ENCODE measurements at regions not wholly inside any gene's neighbourhood (a gene's known extent, or its start where the extent isn't known, plus 50 kb on each side); places are given as distances from the start of the nearest gene placed in this dataset.

- DNase-seq (ENCODE audit: low read depth), result no peak
Observed at GRCh38 chr7:113456533-113456932, 338.2 kb upstream of the SMIM30 start.

GRCh38 chr7:113454597-113455169 lies 336.3 kb upstream of the SMIM30 start:
- no peak for DNase-seq (ENCODE audit: low read depth)

GRCh38 chr7:113452245-113452644 lies 333.9 kb upstream of the SMIM30 start:
- DNase-seq (ENCODE audit: low read depth), result no peak

GRCh38 chr7:113446791-113447190 lies 328.4 kb upstream of the SMIM30 start:
- DNase-seq (ENCODE audit: low read depth), result no peak

GRCh38 chr7:113446391-113446790 lies 328.0 kb upstream of the SMIM30 start:
- no peak for DNase-seq (ENCODE audit: low read depth)

GRCh38 chr7:113444261-113444660 lies 325.9 kb upstream of the SMIM30 start:
- DNase-seq (ENCODE audit: low read depth), result no peak

- DNase-seq (ENCODE audit: low read depth), result no peak
Observed at GRCh38 chr7:113440173-113440572, 321.8 kb upstream of the SMIM30 start.

GRCh38 chr7:113431406-113431805 lies 313.1 kb upstream of the SMIM30 start:
- no peak for DNase-seq (ENCODE audit: low read depth)

- DNase-seq (ENCODE audit: low read depth), result no peak
Observed at GRCh38 chr7:113424185-113424817, 305.9 kb upstream of the SMIM30 start.

GRCh38 chr7:113421696-113422330 lies 303.5 kb upstream of the SMIM30 start:
- DNase-seq (ENCODE audit: low read depth), result peak; percentile 78

GRCh38 chr7:113414401-113415035 lies 296.2 kb upstream of the SMIM30 start:
- no peak for DNase-seq (ENCODE audit: low read depth)

- no peak for DNase-seq (ENCODE audit: low read depth)
Observed at GRCh38 chr7:113412410-113412809, 294.1 kb upstream of the SMIM30 start.

GRCh38 chr7:113410796-113411195 lies 292.4 kb upstream of the SMIM30 start:
- DNase-seq (ENCODE audit: low read depth), result no peak

- DNase-seq (ENCODE audit: low read depth), result no peak
Observed at GRCh38 chr7:113408999-113409398, 290.6 kb upstream of the SMIM30 start.

GRCh38 chr7:113405296-113406056 lies 287.1 kb upstream of the SMIM30 start:
- no peak for DNase-seq (ENCODE audit: low read depth)

GRCh38 chr7:113404245-113404644 lies 285.9 kb upstream of the SMIM30 start:
- peak; percentile 4 for DNase-seq (ENCODE audit: low read depth)

GRCh38 chr7:113402482-113402881 lies 284.1 kb upstream of the SMIM30 start:
- no peak for DNase-seq (ENCODE audit: low read depth)

GRCh38 chr7:113402005-113402404 lies 283.7 kb upstream of the SMIM30 start:
- DNase-seq (ENCODE audit: low read depth), result no peak

- DNase-seq (ENCODE audit: low read depth), result no peak
Observed at GRCh38 chr7:113394856-113395255, 276.5 kb upstream of the SMIM30 start.

- DNase-seq (ENCODE audit: low read depth), result no peak
Observed at GRCh38 chr7:113392841-113393540, 274.6 kb upstream of the SMIM30 start.

GRCh38 chr7:113392421-113392820 lies 274.1 kb upstream of the SMIM30 start:
- DNase-seq (ENCODE audit: low read depth), result no peak
